H4 (cell line): ENCODE measurements at regions not wholly inside any gene's neighbourhood (a gene's known extent, or its start where the extent isn't known, plus 50 kb on each side); places are given as distances from the start of the nearest gene placed in this dataset.
"Not testable (repeated sequence)": the region's sequence is repeated elsewhere in the genome, so short reads cannot be mapped to it uniquely, and the experiment has no call there.

ENCODE experiments used
- DNase-seq: peaks from one replicate; pipeline ENCODE4 v3.0.0-alpha.2; 2015; ENCODE audit warnings: low spot score

- DNase-seq: no peak
Measured at GRCh38 chr6:126976253-126976797, 142.1 kb upstream of the RSPO3 start.

GRCh38 chr6:126983779-126984178 lies 134.7 kb upstream of the RSPO3 start:
- DNase-seq: no peak

- DNase-seq: not testable (repeated sequence)
Measured at GRCh38 chr6:126988125-126988524, 130.3 kb upstream of the RSPO3 start.

- DNase-seq: no peak
Measured at GRCh38 chr6:127000631-127001030, 117.8 kb upstream of the RSPO3 start.

GRCh38 chr6:127013865-127014264 lies 104.6 kb upstream of the RSPO3 start:
- no peak for DNase-seq

GRCh38 chr6:127015858-127016257 lies 102.6 kb upstream of the RSPO3 start:
- DNase-seq: no peak

GRCh38 chr6:127019828-127020227 lies 98.6 kb upstream of the RSPO3 start:
- DNase-seq: no peak

- peak; percentile 5 for DNase-seq
Measured at GRCh38 chr6:127022302-127022701, 96.2 kb upstream of the RSPO3 start.

GRCh38 chr6:127023001-127023778 lies 95.3 kb upstream of the RSPO3 start:
- DNase-seq: no peak

GRCh38 chr6:127026247-127026646 lies 92.2 kb upstream of the RSPO3 start:
- DNase-seq: no peak

- DNase-seq: no peak
Measured at GRCh38 chr6:127030111-127030510, 88.4 kb upstream of the RSPO3 start.

GRCh38 chr6:127030836-127031235 lies 87.6 kb upstream of the RSPO3 start:
- DNase-seq: no peak

- peak; percentile 32 for DNase-seq
Measured at GRCh38 chr6:127031511-127031910, 87.0 kb upstream of the RSPO3 start.

- DNase-seq: no peak
Measured at GRCh38 chr6:127032971-127033370, 85.5 kb upstream of the RSPO3 start.

GRCh38 chr6:127051571-127052260 lies 66.8 kb upstream of the RSPO3 start:
- no peak for DNase-seq

GRCh38 chr6:127053032-127053874 lies 65.2 kb upstream of the RSPO3 start:
- DNase-seq: no peak

GRCh38 chr6:127053875-127054235 lies 64.6 kb upstream of the RSPO3 start:
- DNase-seq: no peak

- no peak for DNase-seq
Measured at GRCh38 chr6:127058027-127058426, 60.4 kb upstream of the RSPO3 start.

GRCh38 chr6:127058936-127059335 lies 59.5 kb upstream of the RSPO3 start:
- DNase-seq: no peak
